Caco-2 (cell line): ENCODE measurements at regions not wholly inside any gene's neighbourhood (a gene's known extent, or its start where the extent isn't known, plus 50 kb on each side); places are given as distances from the start of the nearest gene placed in this dataset.
"Not testable (repeated sequence)": the region's sequence is repeated elsewhere in the genome, so short reads cannot be mapped to it uniquely, and the experiment has no call there.

Source experiments
- BruUV-seq: library from RNA; stranded (reverse); fragments of 400-500 nt; replicated peaks from 2 replicates; lab custom pipeline; 2021; lab: Mats Ljungman, UMichigan
- CTCF ChIA-PET: fragments of 300-600 bp; sonication (Branson Sonifier 250); formaldehyde crosslinking; loops from one replicate; lab custom pipeline; 2022; ENCODE audit warnings: antibody characterized with exemption; lab: Charles Lee
- POLR2A ChIA-PET: fragments of 300-600 bp; sonication (Branson Sonifier 250); formaldehyde crosslinking; loops from one replicate; lab custom pipeline; 2022; ENCODE audit warnings: antibody characterized with exemption; lab: Charles Lee
- DNase-seq, 2 experiments: peaks; one replicate each; pipeline versions ENCODE4 v3.0.0 to v3.0.0-alpha.2; 2020 to 2022
- H3K27me3 ChIP-seq: replicated peaks from 2 replicates; pipeline ENCODE4 v1.6.0; 2011; ENCODE audit warnings: low read length; ENCODE audit not compliant: control insufficient read depth, insufficient read depth
- H3K36me3 ChIP-seq: 2 replicates; pipeline ENCODE4 v1.5.1; 2011; ENCODE audit warnings: low read length; ENCODE audit not compliant: control insufficient read depth, insufficient read depth
- H3K4me1 ChIP-seq: fragments of 250-450 bp; sonication (Bioruptor Pico); 2 replicates; pipeline ENCODE4 v1.5.1; 2020; ENCODE audit warnings: mild to moderate bottlenecking
- H3K4me3 ChIP-seq: 2 replicates; pipeline ENCODE4 v1.5.1; 2011; ENCODE audit warnings: low read depth, mild to moderate bottlenecking, control low read depth, low read length
- H3K9me3 ChIP-seq: fragments of 250-450 bp; sonication (Bioruptor Pico); 2 replicates; pipeline ENCODE4 v1.5.1; 2020; ENCODE audit warnings: mild to moderate bottlenecking, moderate library complexity
- H3K27ac Mint-ChIP-seq: one replicate; pipeline ENCODE4 v1.8.0; 2022; ENCODE audit warnings: mixed read lengths; ENCODE audit not compliant: unreplicated experiment
- H3K27me3 Mint-ChIP-seq: one replicate; pipeline ENCODE4 v1.8.0; 2022; ENCODE audit warnings: mixed read lengths; ENCODE audit not compliant: insufficient read depth, unreplicated experiment
- H3K36me3 Mint-ChIP-seq: one replicate; pipeline ENCODE4 v1.8.0; 2022; ENCODE audit warnings: mild to moderate bottlenecking, mixed read lengths; ENCODE audit not compliant: insufficient read depth, unreplicated experiment
- H3K4me1 Mint-ChIP-seq: one replicate; pipeline ENCODE4 v1.8.0; 2022; ENCODE audit warnings: low read depth, mixed read lengths; ENCODE audit not compliant: unreplicated experiment
- H3K4me3 Mint-ChIP-seq: one replicate; pipeline ENCODE4 v1.8.0; 2022; ENCODE audit warnings: mild to moderate bottlenecking, moderate library complexity, mixed read lengths; ENCODE audit not compliant: unreplicated experiment
- H3K9me3 Mint-ChIP-seq: one replicate; pipeline ENCODE4 v1.8.0; 2022; ENCODE audit warnings: mixed read lengths; ENCODE audit not compliant: unreplicated experiment
- intact Hi-C: fragments of 100-400 bp; cut with micrococcal nuclease; formaldehyde crosslinking; loops from one replicate; pipeline ENCODE4 v1.10.0; 2022; ENCODE audit not compliant: unreplicated experiment
- TF ChIP-seq, protein P1 (sequence below), 2 experiments: fragments of 200-600 bp in 1 of 2; IDR thresholded peaks; 1 replicate in 1 of 2; 2 replicates in 1 of 2; pipeline versions ENCODE4 v1.5.1 to v1.8.0; 2011 to 2022; ENCODE audit warnings: antibody characterized with exemption in 1 of 2, control low read depth in 1 of 2, inconsistent platforms in 1 of 2, low read depth in 1 of 2, low read length in 1 of 2, mild to moderate bottlenecking in 1 of 2, moderate library complexity in 1 of 2; ENCODE audit not compliant: insufficient read depth in 1 of 2, severe bottlenecking in 1 of 2, unreplicated experiment in 1 of 2

DNA sequence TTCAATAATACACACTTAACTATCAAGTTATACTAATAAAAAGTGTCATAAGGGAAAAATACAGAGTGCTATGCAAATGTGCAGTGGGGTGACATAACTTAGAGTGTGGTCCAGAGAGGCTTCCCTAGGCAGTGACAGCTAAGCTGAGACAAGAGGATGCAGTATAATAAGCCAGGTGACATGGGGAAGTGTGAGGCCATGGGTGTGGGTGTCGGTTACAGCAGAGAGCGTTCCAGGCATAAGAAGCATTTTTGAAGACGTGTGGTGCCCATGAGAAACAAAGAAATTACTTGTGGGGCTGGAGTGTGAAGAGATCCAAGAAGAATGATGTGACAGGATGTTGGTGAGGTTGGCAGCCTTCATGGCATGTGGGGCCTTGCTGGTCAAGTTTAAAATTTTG, 78.1 kb upstream of the PICALM start:
- no TSS peak for BruUV-seq
- Mint-ChIP-seq H3K36me3 (peaks cover 4% of the 10 kb centered on the region), H3K27me3 (no peaks in the 10 kb centered on the region), H3K4me3 (no peak overlapping the region), H3K9me3 (no peaks in the 10 kb centered on the region), H3K27ac (peak overlapping the region; percentile 1), H3K4me1 (peaks cover 40% of the 10 kb centered on the region)
- no peaks in the 10 kb centered on the region for H3K36me3 ChIP-seq
- H3K4me3 ChIP-seq = no peak overlapping the region
- H3K9me3 ChIP-seq = no peaks in the 10 kb centered on the region
- peaks cover 54% of the 10 kb centered on the region for H3K4me1 ChIP-seq
- TF ChIP-seq, protein P1, sequence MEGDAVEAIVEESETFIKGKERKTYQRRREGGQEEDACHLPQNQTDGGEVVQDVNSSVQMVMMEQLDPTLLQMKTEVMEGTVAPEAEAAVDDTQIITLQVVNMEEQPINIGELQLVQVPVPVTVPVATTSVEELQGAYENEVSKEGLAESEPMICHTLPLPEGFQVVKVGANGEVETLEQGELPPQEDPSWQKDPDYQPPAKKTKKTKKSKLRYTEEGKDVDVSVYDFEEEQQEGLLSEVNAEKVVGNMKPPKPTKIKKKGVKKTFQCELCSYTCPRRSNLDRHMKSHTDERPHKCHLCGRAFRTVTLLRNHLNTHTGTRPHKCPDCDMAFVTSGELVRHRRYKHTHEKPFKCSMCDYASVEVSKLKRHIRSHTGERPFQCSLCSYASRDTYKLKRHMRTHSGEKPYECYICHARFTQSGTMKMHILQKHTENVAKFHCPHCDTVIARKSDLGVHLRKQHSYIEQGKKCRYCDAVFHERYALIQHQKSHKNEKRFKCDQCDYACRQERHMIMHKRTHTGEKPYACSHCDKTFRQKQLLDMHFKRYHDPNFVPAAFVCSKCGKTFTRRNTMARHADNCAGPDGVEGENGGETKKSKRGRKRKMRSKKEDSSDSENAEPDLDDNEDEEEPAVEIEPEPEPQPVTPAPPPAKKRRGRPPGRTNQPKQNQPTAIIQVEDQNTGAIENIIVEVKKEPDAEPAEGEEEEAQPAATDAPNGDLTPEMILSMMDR (IDR thresholded peaks at IDR 0.05; ENCODE audit: insufficient read depth in 1 of 2, low read depth in 1 of 2, low read length in 1 of 2, severe bottlenecking in 1 of 2, unreplicated experiment in 1 of 2) = no peak
- H3K27me3 ChIP-seq = no peaks in the 10 kb centered on the region
- ChIA-PET CTCF (interaction anchor here (2.6 kb wide), 1 partner anchor 12 kb away, joined by 7 read pairs; no protein-coding TSS in a partner anchor), POLR2A (no interaction called here)
- intact Hi-C loops = no loop called here
- no peak for DNase-seq

DNA sequence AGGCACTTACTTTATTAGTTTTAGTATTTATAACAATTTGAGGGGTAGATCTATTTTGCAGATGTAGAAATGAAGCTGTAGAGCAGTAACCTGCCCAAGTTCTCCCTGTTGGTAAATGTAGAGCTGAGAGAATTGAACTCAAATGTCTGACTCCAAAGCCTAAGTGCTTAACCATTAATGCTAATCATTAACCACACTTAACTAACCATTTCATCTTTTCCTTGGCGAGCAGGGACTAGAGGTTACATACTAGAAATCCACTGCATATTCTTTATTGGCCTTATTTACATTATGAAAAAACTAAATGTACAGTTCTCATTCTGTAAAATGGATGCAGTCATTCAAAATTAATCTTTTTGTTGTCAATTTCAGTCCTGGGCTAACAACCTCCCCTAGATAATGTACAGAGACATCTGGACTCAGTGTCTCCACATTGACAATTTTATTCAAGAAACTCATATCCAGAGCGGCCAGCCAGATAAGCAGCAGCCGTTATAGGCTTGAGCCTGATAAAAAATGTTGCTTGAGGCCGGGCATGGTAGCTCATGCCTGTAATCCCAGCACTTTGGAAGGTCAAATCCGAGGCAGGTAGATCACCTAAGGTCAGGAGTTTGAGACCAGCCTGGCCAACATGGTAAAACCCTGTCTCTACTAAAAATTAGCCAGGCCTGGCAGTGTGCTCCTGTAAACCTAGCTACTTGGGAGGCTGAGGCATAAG, 76.7 kb upstream of the PICALM start:
- H3K36me3 ChIP-seq = no peaks in the 10 kb centered on the region
- H3K9me3 ChIP-seq = no peaks in the 10 kb centered on the region
- H3K9me3 Mint-ChIP-seq = no peaks in the 10 kb centered on the region
- H3K27ac Mint-ChIP-seq = peak overlapping the region; percentile 20
- no peaks in the 10 kb centered on the region for H3K27me3 Mint-ChIP-seq
- TF ChIP-seq, protein P1 (IDR thresholded peaks at IDR 0.05; ENCODE audit: insufficient read depth in 1 of 2, low read depth in 1 of 2, low read length in 1 of 2, severe bottlenecking in 1 of 2, unreplicated experiment in 1 of 2) = no peak
- peaks cover 40% of the 10 kb centered on the region for H3K4me1 ChIP-seq
- intact Hi-C loops = loop anchor here (1.0 kb wide), 1 partner anchor 10 kb away; no protein-coding TSS in a partner anchor
- DNase-seq = peak in 1 of 2 experiments; percentile 44
- H3K4me1 Mint-ChIP-seq = peaks cover 31% of the 10 kb centered on the region
- no peak overlapping the region for H3K4me3 ChIP-seq
- ChIA-PET POLR2A (no interaction called here), CTCF (interaction anchor here (1.0 kb wide), 2 partner anchors 10 to 104 kb away, joined by 3 read pairs; no protein-coding TSS in a partner anchor)
- no peaks in the 10 kb centered on the region for H3K27me3 ChIP-seq
- no TSS peak for BruUV-seq
- peak overlapping the region; percentile 17 for H3K4me3 Mint-ChIP-seq
- H3K36me3 Mint-ChIP-seq = peaks cover 4% of the 10 kb centered on the region

DNA sequence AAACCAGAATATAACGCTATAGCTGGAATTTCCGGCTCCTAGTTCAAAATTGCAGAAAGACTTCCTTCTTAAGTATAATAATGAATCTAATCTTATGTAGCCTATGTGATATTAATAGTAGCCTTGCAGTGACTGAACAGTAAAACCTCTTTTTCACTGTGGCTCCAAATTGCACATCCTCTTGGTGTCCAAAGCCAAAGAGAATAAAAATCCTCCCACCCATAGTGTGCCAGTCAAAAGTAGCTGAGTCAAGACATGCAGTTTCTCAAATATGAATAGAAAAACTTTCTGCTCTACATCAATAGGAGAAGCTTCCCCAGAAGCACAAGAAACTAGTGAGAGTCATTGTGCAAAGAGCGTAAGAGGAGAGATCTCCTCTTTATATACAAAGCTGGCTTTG, 76.0 kb upstream of the PICALM start:
- H3K27ac Mint-ChIP-seq = peak overlapping the region; percentile 20
- no peak overlapping the region for H3K4me3 ChIP-seq
- TF ChIP-seq, protein P1 (IDR thresholded peaks at IDR 0.05; ENCODE audit: insufficient read depth in 1 of 2, low read depth in 1 of 2, low read length in 1 of 2, severe bottlenecking in 1 of 2, unreplicated experiment in 1 of 2) = no peak
- no TSS peak for BruUV-seq
- DNase-seq = no peak
- H3K4me3 Mint-ChIP-seq = peak overlapping the region; percentile 17
- peaks cover 4% of the 10 kb centered on the region for H3K36me3 Mint-ChIP-seq
- intact Hi-C loops = no loop called here
- ChIA-PET POLR2A (no interaction called here), CTCF (interaction anchor here (1.0 kb wide), 2 partner anchors 10 to 103 kb away, joined by 3 read pairs; no protein-coding TSS in a partner anchor)
- no peaks in the 10 kb centered on the region for H3K9me3 Mint-ChIP-seq
- no peaks in the 10 kb centered on the region for H3K36me3 ChIP-seq
- no peaks in the 10 kb centered on the region for H3K9me3 ChIP-seq
- no peaks in the 10 kb centered on the region for H3K27me3 ChIP-seq
- peaks cover 38% of the 10 kb centered on the region for H3K4me1 ChIP-seq
- no peaks in the 10 kb centered on the region for H3K27me3 Mint-ChIP-seq
- H3K4me1 Mint-ChIP-seq = peaks cover 31% of the 10 kb centered on the region

DNA sequence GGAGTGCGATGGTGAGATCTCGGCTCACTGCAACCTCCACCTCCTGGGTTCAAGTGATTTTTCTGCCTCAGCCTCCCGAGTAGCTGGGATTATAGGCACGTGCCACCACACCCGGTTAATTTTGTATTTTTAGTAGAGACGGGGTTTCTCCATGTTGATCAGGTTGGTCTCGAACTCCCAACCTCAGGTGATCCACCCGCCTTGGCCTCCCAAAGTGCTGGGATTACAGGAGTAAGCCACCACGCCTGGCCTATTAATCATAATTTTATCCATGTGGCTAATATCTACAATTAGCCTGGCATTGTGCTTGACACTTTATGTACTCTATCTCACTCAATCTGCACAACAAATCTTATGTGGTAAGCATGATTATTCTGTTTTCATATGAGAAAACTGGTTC, 75.2 kb upstream of the PICALM start:
- H3K9me3 ChIP-seq, H3K9me3 Mint-ChIP-seq, H3K27me3 Mint-ChIP-seq, H3K27me3 ChIP-seq, H3K4me3 ChIP-seq, H3K36me3 Mint-ChIP-seq, POLR2A ChIA-PET, H3K4me3 Mint-ChIP-seq, intact Hi-C loops, H3K36me3 ChIP-seq, CTCF ChIA-PET, BruUV-seq, DNase-seq, H3K27ac Mint-ChIP-seq: not testable (repeated sequence)
- H3K4me1 ChIP-seq = peaks cover 41% of the 10 kb centered on the region
- H3K4me1 Mint-ChIP-seq = peaks cover 31% of the 10 kb centered on the region
